CD4-positive, alpha-beta T cell treated with Interleukin-15 for 4 hours (primary cell): ENCODE measurements at regions not wholly inside any gene's neighbourhood (a gene's known extent, or its start where the extent isn't known, plus 50 kb on each side); places are given as distances from the start of the nearest gene placed in this dataset.

Source experiments
- DNase-seq: peaks from one replicate; pipeline ENCODE4 v3.0.0-alpha.2; 2020; ENCODE audit warnings: low spot score

GRCh38 chr14:89629383-89629782 lies 212.3 kb upstream of the FOXN3 start:
- DNase-seq = no peak

DNA sequence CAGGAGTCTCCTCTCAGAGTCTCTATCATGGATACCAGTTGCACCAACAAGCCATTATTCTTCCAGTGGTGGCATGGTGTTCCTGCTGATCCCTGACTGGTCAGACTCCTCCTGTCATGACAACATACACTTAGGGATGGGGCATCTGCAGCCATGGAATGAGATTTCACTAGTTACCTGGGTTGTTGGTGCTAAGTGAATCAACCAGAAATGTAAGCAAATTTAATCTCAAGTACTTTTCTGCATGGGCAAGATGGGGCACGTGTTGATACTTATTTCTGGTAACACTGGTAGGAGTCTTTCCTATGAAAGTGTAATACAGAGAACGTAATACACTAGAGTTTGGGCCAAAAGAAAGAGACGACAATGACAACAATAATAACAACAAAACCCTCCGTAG lies 211.5 kb upstream of the FOXN3 start:
- DNase-seq = no peak

GRCh38 chr14:89626233-89626806 lies 209.3 kb upstream of the FOXN3 start:
- DNase-seq = peak; percentile 61

DNA sequence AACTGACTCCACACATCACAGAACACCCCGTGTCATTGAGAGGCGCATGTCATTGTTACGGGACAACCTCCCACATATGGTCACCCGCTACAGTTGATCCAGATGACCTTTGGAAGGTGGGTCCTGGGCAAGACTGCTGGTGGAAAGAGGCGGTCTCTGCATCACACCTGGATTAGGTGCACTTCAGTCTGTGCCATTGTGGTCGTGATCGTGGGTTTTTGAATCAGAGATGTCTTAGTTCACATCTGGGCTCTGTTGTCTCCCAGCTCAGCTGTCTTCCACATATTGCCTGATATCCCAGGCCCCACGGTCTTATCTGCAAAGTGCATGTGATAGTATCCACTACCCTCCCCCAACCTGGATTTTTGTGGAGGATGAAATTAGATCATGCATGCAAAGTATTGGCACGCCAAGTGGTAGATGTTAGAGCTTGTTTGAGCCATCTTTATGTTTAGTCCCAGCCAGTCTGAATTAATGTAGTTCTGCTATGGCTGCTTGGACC lies 208.7 kb upstream of the FOXN3 start:
- no peak for DNase-seq

GRCh38 chr14:89625244-89625713 lies 208.2 kb upstream of the FOXN3 start:
- no peak for DNase-seq

DNA sequence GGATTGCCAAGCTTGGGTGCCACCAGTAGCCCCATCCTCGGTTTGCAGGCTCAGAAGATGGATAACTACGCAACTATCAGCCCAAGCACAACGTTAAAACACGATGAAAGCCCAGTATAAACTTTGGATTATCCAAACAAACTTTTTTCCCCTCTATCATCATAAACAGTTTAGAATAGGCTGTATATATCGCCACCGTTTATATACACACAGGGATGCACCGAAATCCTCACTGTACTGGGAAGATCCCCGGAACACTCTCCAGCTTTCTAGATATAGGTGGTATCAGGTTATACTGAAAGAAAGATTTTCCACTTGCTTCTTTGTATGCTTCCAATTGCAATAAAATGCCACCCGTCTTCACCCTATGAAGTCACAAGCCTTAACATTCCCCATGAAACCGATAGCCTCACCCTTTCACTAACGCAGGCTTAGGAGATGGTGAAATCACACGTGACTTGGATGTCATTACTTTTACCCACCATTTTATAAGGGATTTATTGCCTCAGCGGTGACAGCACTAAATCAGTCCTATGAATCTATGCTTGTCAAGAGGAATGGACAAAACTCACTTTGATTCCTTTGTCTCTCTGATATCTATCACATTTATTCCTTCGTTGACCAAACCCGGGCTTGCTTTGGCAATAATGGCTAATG lies 207.6 kb upstream of the FOXN3 start:
- no peak for DNase-seq

DNA sequence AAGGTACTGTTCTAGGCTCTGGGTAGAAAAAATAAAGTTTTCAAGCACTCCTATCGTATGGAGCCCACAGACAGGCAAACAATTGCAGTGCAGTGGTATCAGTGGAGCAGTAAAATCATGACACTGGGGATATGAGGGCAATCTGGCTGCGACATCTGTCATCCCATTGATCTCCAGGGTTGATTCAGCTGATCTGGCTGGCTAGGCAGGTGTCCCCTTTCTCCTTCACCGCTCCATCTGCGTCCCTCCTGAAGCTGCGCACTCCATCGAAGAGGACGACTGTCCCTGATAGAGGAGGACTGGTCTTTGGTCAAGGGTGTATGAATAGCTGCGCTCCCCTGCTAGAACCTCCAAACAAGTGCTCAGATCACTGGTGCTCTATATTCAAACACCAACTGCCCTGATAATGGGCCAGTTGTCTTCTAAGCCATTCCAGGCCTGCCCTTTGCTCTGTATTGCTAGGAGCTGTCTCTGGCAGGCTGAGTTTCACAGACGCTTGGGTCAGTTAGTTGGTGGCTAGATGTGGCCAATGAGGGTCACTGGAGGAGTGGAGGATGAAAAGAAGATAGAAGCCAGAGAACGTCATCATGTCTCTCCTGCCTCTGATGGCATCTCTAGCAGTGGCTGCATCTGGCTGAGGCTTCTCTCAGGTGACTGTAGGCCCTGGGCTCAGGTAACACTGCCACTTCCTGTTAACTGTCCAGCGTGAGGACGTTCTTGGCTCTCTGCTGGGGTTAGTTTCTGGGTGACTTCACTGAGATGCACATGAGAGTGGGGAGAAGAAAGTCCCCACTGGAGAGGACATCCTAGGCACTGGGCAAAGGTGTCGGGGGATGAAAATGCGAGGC lies 205.0 kb upstream of the FOXN3 start:
- no peak for DNase-seq

DNA sequence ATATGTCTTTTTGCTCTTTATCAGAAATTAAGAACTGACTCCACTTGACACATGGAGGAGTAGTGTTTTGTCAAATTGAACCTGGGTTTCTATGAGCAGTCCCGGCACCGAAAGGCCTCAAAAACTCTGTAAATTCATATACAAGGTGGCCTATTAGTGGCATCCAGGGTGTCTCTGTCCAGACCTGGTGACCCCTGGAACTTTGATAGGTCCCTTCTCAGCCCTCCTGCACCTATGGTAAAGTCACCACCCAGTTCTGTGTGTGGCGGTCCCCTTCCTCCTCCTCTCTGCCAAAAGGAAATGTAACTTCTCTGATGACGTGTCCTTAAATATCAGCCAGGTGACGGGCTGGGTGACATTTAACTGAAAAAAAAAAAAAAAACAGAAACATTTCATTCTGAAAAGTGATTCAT lies 204.0 kb upstream of the FOXN3 start:
- peak; percentile 76 for DNase-seq

DNA sequence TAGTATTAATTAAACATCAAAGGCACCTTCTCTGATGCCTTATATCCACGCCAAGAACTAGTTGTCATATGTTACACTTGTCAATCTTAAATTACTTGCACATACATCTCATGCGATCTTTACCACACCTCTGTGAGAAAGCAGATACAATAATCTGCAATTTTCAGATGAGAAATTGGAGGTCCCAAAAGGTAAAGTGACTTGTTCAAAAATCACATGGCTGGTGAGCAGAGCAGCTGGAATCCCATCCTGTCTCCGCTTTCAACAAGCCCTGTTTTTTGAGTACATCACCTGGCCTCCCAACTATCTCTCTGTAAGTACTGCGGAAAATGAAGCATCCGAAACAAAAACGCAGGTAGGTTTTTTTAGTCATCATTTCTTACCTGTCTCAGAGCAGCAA lies 203.4 kb upstream of the FOXN3 start:
- DNase-seq = no peak

- DNase-seq = no peak
Measured at GRCh38 chr14:89619596-89619995, 202.6 kb upstream of the FOXN3 start.

GRCh38 chr14:89618811-89619551 lies 201.9 kb upstream of the FOXN3 start:
- DNase-seq = peak; percentile 61

GRCh38 chr14:89618330-89618708 lies 201.3 kb upstream of the FOXN3 start:
- DNase-seq = no peak

DNA sequence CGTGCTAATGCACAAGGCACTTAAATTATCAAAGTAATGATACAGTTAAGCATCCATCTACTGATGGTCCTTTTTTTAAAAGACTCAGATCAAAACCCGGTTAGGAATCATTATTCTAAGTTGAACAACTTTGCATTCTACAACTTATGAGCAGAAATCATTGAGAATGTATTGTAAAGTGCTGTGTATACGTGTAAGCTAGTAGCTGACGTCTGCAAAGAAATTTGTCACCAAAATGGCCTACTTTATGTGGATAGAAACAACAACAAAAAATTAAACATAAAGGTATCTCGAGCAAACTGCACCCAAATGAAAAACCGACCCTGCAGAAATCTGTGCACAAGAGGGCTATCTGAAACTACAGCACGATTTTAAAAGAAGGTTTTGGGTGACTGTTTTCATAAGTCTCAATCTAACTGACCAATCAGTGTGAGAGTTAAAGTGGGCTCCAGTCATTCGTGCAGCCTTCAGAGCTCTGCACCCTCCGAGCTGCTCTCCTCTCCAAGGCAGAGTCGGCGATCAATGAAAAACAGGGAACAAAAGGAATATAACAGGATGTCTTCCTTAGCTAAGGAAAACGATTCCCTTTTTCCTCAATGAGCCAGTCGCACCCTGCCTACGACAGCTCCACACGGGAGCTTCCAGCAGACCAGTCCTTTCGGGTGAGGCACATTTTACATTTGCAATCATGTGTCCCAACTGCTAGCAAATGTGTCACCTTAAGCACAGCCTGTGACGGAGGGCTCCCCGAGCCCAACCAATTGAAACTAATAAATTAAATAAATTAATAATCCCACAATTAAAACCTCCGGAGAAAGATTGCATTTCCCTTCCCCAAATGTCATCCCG lies 200.7 kb upstream of the FOXN3 start:
- peak; percentile 50 for DNase-seq

- DNase-seq = peak; percentile 81
Measured at GRCh38 chr14:89616852-89617341, 199.9 kb upstream of the FOXN3 start.

GRCh38 chr14:89616425-89616824 lies 199.4 kb upstream of the FOXN3 start:
- DNase-seq = no peak

DNA sequence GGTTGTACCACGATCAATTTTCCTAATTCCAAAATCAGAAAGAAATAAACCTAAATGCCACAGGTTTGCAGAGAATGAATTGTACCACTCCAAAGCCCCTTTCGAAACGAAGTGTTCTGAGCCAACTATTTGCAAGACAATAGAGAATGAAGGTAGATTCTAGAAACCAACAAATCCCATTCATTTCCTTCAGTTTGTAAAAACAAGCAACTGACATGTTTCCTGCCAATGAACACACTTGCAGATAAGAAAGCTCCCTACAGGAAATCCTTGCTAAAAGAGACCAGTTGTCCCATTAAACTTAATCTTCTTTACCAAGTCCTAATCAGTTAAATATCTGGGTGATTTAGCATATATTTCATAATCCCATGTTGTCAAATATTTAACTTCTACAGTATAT lies 198.4 kb upstream of the FOXN3 start:
- no peak for DNase-seq

DNA sequence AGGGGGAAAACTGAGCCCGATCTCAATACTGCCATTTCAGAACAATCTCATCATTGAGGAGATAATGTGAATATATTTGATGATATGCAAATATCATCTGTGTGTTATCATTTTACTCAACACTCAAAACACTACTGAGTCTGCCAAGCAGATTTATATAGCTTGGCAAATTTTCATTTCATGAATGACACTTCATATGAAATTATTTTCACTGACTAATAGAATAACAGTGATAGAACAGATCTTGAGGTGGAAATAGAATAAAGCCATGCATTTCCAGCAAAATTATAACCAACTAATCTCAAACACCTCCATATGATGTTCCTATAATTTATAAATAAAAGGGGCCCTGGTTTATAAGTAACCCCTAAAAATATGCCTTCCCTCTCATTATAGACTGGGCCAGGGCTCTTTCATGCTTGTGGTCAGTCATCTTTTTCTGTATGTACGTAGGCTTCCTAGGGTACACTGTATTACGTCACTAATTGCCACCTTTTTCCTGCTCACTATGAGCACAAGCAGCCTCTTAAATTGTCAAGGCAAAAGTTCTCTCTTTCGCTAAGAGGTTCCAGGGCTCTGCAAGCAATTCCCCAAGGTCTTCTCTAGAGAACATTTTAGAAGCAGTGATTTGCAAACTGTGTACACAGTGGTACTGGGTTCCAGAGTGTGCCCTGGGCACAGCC lies 197.1 kb upstream of the FOXN3 start:
- DNase-seq = no peak

- DNase-seq = no peak
Measured at GRCh38 chr14:89613260-89614008, 196.4 kb upstream of the FOXN3 start.

DNA sequence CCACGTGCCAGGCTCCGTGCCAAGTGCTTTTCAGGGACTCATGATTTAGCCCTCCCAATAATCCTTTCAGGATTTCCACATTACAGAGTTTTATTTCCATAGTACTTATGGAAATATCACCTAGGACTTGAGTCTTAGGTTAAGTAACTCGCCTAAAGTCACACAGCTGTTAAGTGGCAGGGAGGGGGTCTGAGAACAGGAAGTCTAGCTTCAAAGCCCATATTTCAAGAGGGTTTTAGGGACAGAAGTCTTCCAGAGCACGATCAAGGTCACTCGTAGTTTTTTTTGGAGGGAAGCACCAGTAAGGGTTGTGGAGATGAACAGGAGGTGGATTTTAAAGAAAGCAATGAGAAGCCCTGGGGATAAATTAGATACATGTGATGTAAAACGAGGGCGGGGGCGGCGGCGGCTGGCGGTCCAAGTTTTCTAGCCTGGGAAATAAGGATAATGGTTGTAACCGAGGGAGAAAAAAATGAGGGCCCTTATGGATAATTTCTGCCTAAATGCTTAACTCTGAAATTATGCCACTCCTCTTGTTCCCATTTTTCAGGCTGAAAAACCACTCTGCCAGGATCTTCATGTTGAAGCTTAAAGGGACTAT lies 192.6 kb upstream of the FOXN3 start:
- DNase-seq = no peak
